RWPE1 (cell line): ENCODE measurements at regions not wholly inside any gene's neighbourhood (a gene's known extent, or its start where the extent isn't known, plus 50 kb on each side); places are given as distances from the start of the nearest gene placed in this dataset.

ENCODE experiments used
- CTCF ChIA-PET: fragments of 350-600 bp; sonication (Branson Sonifier 250); formaldehyde crosslinking; extraction: SDS; loops from one replicate; lab custom pipeline; 2021; lab: Yijun Ruan, JAX
- POLR2A ChIA-PET: fragments of 400-600 bp; formaldehyde crosslinking; extraction: SDS; loops from one replicate; lab custom pipeline; 2020; ENCODE audit warnings: antibody characterized with exemption; ENCODE audit not compliant: low non-redundant PET; lab: Yijun Ruan, JAX
- DNase-seq: peaks from one replicate; pipeline ENCODE4 v3.0.0; 2012; ENCODE audit warnings: low spot score
- H3K27ac ChIP-seq: fragments of 450-650 bp; 2 replicates; pipeline ENCODE4 v1.5.1; 2017
- CTCF ChIP-seq: fragments of 450-650 bp; conservative IDR thresholded peaks from 2 replicates; pipeline ENCODE4 v1.5.1; 2017; ENCODE audit warnings: low read depth, mild to moderate bottlenecking

GRCh38 chr6:78110641-78111040, 457.8 kb downstream of the MEI4 start:
- ChIA-PET CTCF (no interaction called here), POLR2A (no interaction called here)
- TF ChIP-seq CTCF: no peak
- DNase-seq: no peak
- H3K27ac ChIP-seq: no peak overlapping the region

DNA sequence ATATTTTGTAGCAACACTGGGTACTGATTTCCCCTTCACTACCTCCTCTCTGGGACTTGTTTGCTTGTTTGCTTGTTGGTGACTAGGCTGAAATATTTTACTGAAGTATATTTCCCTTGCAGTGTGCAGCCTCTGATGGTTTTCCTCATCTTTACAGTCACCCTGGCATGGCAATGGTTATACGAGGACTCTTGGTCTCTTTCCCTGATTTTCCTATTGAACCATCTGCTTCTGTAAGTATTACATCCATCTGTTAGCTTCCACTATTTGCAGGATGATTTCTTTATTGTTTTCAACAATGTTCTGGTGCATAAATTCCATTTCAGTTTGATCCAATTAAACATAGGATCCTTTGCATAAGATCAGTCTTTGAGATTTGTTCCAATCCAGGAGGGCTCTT, 465.1 kb downstream of the MEI4 start:
- ChIA-PET CTCF (interaction anchor here (0.8 kb wide), 1 partner anchor 712 kb away, joined by 3 read pairs; no protein-coding TSS in a partner anchor), POLR2A (no interaction called here)
- no peak overlapping the region for H3K27ac ChIP-seq
- no peak for DNase-seq
- TF ChIP-seq CTCF: no peak

GRCh38 chr6:78131521-78131920, 478.7 kb downstream of the MEI4 start:
- ChIA-PET CTCF (no interaction called here), POLR2A (no interaction called here)
- no peak overlapping the region for H3K27ac ChIP-seq
- TF ChIP-seq CTCF: no peak
- DNase-seq: no peak

GRCh38 chr6:78132671-78133410, 480.0 kb downstream of the MEI4 start:
- H3K27ac ChIP-seq: no peak overlapping the region
- CTCF ChIA-PET: interaction anchor here (0.6 kb wide), 1 partner anchor 1784 kb away, joined by 3 read pairs; no protein-coding TSS in a partner anchor
- POLR2A ChIA-PET: no interaction called here
- TF ChIP-seq CTCF: no peak
- DNase-seq: no peak

- TF ChIP-seq CTCF: no peak
- CTCF ChIA-PET: no interaction called here
- POLR2A ChIA-PET: no interaction called here
- no peak for DNase-seq
- H3K27ac ChIP-seq: no peak overlapping the region
Measured at GRCh38 chr6:78150425-78150824, 497.6 kb downstream of the MEI4 start.

DNA sequence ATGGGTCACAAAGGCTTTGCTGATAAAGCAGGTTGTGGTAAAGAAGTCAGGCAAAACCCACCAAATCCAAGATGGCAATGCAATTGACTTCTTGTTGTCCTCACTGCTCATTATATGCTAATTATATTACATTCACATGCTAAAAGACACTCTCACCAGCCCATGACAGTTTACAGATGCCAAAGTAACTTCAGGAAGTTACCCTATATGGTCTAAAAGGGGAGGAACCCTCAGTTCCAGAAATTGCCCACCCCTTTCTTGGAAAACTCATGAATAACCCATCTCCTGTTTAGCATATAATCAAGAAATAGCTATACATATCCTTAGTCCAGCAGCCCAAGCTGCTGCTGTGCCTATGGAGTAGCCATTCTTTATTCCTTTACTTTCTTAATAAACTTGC, 501.1 kb downstream of the MEI4 start:
- TF ChIP-seq CTCF: no peak

More for the DNA sequence above, 501.1 kb downstream of the MEI4 start:
- no peak overlapping the region for H3K27ac ChIP-seq
- ChIA-PET CTCF (no interaction called here), POLR2A (no interaction called here)
- no peak for DNase-seq
